ENCODE measurements at regions not wholly inside any gene's neighbourhood (a gene's known extent, or its start where the extent isn't known, plus 50 kb on each side); places are given as distances from the start of the nearest gene placed in this dataset.

- TF ChIP-seq CTCF (IDR thresholded peaks at IDR 0.05; ENCODE audit: low read length) (no peak), EZH2 (optimal IDR thresholded peaks at IDR 0.05; ENCODE audit: low read depth, low read length) (no peak), EZH2phosphoT487 (IDR thresholded peaks at IDR 0.05; ENCODE audit: low read length) (no peak)
Observed at GRCh38 chr10:28840202-28840601, 162.9 kb downstream of the BAMBI start.
